Glomerular visceral epithelial cell (primary cell): ENCODE measurements at regions not wholly inside any gene's neighbourhood (a gene's known extent, or its start where the extent isn't known, plus 50 kb on each side); places are given as distances from the start of the nearest gene placed in this dataset.

Experiments used
- DNase-seq: peaks from one replicate; pipeline ENCODE4 v3.0.0-alpha.2; 2016; ENCODE audit errors: extremely low spot score

DNA sequence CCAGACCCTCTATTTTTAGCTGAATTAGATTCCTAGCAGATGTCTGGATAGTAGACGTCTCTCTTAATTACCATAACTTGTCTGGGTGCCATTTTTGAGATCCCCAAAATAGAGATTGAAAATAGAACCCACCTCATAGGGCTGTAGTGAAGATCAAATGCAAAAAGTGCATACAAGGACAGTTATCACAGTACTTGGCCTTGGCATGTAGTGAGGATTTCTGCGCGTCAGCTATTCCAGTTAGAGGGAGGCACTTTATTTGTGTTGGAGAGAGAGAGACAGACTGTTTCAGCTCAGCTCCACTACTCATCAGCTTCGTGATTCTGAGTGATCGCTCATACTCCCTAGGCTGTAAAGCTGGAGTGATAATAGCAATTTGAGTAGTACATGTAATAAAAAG lies 59.6 kb upstream of the CDH13 start:
- no peak for DNase-seq

DNA sequence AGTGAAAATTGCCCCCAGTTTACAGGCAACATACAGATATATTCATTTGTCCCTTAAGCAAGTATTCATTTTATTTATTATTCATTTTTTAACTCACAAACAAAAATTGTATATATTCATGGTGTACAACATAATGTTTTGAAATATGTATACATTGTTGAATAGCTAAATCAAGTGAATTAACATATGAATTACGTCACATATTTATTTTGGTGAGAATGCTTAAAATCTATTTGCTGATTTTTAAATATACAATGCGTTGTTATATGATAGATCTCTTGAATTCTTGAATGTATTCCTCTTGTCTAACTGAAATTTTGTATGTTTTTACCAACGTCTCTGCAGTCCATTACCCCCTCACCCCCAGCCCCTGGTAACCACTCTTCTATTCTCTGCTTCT lies 63.4 kb upstream of the CDH13 start:
- DNase-seq = no peak

DNA sequence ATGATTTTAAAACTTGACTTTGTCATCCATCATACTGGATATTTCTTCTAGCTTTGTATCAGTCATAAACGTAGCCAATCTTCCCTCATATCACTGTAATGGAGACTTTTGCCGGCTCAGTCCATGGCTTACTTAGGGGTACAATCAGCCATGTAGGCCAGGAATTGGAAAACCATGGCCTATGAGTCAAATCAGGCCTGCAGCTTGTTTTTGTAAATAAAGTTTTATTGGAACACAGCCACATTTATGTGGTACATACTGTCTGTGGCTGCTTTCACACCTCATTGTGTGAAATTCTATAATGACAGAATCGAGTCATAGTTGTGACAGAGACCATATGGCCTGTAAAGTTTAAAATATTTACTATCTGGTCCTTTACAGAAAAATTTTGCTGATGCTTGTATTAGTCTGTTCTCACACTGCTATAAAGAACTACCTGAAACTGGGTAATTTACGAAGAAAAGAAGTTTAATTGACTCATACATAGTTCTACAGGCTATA lies 64.5 kb upstream of the CDH13 start:
- DNase-seq = no peak

DNA sequence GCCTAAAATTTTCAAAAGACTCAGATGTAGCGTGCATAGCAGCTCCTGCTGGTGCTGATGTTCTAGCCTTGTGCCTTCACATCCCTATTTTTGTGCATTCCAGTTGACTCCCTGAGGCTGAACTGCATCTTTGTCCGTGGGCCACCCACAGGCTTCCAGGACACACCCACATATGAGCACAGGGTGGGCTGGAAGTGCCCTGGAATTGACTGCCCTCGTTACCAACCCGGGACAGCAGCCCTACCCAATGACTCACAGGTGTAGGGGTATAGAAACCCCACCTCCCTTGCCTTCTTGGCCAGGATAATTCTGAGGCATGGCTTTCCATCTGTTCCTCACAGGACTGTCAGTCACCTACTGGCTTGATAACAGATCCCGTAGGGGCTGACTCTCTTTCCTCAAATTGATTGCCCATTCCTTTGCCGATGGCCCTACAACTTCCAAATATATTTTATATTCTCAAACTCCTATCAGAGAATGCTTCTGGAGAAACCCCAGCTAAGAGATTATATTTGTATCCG lies 65.9 kb upstream of the CDH13 start:
- DNase-seq = no peak

DNA sequence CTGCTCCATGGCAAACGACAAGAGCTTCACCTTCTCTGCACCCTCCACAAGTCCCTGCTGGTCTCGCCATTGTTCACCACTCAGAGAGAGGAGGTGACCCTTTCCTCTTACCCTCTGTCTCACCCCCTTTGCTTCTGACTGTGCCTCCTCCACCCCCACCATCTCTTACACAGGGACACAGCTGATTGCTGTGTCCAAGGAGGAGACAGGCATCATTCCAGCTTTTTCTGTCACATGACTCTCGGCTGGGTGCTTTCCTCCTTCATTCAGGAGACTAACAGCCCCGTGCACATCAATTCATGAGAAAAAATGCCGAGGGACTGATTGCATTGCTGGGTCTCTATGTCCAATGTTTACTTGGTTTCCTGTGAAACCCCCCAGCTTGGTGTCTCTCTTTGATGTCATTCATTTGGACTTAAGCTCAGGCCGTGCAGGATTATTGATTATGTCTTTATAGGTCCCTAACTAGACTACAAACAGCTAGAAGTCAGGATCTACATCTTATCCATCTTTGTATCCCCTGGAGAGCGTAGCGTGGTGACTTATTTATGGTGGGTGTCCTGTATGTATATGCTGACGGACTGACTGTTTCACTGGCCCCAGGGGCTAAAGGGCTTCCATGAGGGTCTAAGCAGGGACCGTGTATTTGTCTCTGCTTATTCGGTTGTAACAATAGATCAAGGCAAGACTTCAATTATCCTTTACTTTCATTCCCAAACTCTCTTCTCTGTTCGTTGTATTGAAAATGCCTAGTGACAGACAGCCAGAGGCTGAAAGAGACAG lies 82.2 kb upstream of the CDH13 start:
- DNase-seq = no peak

DNA sequence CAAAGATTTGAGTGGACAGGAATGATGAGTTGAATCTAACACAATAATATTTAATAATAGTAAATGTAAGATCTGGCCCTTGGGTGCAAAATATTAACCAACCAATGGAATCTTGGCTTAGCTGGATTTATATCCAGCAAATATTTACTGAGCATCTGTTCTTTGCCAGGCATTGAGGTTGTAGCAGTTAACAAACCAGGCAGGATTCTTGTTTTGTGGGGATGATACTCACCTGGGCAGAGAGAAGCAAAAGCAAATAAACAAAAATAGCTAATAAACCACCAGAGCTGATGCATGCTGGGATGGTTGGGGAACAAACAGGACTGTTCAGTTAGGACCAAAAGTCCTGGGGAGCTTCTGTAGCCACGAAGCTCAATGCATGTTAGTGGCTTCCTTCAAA lies 84.1 kb upstream of the CDH13 start:
- no peak for DNase-seq

DNA sequence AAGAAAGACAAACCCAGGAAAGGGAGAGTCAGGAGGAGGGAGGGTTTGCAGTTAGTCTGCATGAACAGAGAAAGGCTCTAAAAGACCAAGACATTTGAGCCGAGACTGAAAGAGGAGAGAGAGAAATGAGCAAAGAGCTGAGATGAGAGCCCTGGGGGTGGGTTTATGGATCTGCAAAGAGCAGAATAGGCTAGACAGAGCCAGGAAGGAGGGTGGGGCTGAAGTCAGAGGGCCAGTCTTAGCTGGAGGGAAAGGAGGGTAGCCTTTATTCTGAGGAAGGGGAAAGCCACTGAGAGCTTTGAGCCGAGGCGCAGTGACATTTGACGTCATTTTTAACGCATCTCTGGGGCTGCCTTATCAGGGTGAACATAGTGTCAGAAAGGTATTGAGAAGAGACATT lies 85.7 kb upstream of the CDH13 start:
- no peak for DNase-seq

DNA sequence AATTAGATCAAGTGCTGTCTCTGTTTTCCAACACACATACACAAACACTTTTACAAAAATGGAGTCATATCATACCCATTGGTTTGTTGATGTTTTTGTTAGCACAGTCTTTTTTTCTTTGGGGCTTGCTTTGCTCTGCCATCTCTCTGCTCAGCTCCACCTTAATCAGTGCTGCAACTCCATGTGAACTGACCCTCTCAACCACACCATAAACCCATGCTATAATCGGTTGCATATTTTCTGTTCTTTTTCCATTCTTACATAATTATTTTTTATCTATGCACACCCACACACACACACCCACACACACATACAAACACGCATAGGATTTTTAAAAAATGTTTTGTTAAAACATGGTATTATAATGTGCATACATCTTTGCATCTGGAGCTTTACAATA lies 91.0 kb upstream of the CDH13 start:
- DNase-seq = no peak

DNA sequence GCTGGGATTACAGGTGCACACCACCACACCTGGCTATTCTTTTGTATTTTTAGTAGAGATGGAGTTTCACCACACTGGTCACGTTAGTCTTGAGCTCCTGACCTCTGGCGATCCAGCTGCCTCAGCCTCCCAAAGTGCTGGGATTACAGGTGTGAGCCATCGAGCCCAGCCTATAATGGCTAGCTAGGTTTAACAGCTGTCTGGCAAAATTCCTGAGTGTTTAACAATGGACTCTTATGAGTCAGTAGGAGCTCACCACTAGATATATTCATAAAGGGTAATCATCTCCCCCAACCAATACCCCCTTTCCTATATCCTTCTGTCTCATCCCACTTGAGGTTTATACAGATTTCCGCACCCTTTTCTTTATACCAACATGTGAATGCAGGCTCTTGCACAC lies 91.5 kb upstream of the CDH13 start:
- no peak for DNase-seq

DNA sequence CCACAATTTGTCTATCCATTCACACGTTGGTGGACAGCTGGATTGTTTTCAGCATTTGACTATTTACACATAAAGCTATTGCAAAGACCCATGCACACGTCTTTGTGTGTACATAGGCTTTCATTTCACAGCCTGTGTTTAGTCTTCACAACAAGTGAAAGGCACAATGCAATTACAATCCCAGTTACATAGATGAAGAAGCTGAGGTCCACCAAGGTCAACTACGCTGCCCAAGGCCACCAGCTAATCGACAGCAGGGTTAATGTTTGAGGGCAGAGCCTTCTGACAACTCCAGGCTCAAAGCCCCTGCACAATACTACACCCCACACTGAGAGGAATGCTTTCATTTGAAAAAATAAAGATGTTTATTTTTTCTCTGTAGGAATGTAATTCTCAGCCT lies 93.6 kb upstream of the CDH13 start:
- DNase-seq = no peak

DNA sequence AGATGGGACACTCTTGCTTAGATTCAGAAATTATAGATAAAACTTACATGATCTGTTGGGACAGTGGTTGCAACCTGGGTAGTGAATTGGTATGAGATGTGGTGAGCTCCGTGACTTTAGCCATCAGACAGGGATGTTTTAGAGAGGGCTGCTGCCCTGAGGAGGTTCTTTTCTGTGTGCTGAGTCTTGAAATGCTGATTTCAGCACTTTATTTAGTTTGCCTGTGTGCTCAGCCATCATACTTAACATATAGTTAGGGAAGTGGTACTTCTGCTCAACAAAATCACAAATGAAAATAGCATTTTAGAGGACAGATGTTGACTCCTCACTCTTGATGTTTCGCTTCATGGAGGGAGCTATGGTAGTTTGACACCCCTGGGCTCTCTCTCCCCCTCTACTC lies 95.9 kb upstream of the CDH13 start:
- no peak for DNase-seq

DNA sequence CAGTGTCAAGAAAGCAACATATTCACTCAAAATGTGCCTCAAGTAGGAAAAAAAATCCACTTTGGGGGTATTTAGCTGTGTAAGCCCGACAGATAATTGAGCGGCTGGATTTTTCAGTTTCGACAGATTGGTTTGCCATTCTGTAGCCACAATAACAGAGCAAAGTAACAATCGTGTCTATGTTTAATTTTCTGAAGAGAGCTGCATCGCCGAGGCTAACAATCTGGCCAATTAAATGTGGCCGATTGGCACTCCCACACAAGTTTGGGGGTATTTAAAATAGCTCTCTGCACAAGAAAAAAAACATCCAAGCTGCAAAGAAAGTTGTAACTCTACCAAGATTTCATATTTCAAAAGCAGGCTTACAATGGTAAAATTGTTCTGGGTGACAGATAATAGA lies 99.7 kb upstream of the CDH13 start:
- no peak for DNase-seq

DNA sequence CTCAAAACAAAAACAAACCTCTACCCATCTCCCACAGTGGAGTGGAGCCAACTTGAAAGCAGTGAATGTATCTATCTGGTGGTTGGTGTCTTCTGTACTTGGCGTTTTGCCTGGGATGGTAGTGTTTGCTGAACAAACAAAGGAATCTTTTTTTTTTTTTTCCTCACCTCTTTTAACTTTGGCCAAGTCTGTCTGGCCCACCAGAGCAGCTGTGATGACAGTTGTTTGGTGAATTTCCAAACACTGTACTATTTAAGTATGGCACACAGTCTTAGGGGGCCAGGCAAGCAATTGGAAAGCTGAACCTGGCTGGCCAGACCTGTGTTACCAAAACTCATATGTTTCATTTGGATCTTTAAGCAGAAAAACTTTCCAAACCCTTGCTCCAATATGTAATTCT lies 101.8 kb upstream of the CDH13 start:
- no peak for DNase-seq

DNA sequence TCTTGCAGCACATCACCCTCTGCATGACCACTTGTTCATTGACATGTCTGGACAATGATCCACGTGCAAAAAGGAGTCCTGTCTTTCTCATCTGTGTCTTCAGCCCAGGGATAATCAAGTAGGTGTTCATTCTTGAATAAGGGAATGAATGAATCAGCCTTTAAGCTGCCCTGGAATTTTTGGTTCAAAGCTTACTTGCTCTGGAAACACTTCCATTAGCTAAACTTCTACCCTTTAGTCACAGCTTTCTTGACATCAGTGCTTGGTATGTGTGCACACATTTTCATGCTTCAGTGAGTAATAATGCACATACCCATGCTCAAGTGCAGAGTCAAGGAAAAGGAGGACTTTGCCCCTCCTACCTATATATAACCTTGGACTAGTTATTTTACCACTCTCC lies 103.0 kb upstream of the CDH13 start:
- DNase-seq = peak; percentile 17

DNA sequence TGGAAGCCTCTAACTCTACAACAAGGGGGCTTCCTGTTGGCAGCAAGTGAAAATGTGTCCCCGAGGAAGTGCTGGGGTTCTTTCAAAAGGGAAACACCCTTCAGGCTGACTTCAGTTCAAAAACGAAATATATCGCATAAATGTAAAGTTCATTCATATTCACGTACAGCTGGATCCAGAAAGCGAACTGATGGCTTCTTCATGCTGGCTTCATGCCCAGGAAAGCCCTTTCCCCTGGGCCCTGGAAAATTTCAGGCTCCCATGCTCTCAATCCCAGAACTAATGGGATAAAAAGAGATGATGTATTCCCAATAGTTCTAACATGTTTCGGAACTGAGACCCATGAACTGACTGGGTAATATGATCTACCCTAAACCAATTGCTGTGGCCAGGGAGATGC lies 104.7 kb upstream of the CDH13 start:
- DNase-seq = no peak

DNA sequence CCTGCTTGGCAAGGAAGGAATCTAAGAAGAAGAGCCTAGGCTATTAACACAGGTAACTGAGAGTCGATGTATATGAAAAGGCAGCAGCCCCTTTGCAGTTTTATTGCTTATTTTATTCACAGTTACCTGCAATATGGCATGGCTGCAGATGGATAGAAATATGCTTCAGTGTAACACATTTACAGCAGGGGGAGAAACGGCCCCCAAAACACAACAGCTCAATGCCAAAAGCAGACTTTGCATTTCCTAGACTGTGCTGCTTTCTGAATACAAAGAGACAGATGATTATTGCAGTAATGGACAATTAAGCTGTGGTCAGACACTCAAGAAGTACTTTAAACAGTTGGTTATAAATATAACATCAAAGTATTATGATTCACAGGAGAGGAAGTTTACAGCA lies 108.0 kb upstream of the CDH13 start:
- DNase-seq = no peak

DNA sequence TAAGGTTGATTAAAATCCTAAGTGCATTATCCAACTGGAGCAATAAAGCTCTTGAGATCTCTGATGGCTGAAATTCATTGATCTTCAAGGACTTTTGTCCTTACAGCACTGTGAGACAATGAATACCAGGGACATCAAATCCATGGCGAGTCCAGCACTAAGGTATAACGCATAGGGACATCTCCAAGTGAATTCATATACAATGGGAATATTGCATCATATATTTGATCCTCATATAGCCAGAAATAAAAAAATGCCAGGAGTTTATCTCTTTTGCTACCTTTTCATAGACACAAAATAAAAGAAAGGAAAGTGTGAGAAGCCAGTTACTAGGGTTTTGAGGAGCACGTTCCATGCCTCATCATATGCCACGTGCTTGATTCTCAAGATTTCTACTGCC lies 112.5 kb upstream of the CDH13 start:
- DNase-seq = no peak

DNA sequence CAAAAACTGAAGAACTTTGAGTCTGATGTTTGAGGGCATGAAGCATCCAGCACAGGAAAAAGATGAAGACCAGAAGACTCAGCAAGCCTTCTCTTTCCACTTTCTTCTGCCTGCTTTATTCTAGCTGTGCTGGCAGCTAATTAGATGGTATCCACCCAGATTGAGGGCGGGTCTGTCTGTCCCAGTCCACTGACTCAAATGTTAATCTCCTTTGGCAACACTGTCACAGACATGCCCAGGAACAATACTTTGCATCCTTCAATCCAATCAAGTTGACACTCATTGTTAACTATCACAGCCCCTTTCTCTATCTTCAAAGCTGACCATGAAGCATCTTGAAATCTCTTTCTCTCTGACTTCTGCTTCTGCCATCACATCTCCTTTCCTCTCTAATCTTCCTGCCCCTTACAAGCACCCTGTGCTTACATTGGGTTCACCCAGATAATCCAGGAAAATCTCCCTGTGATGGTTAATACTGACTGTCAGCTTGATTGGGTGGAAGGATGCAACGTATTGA lies 115.9 kb upstream of the CDH13 start:
- DNase-seq = no peak

DNA sequence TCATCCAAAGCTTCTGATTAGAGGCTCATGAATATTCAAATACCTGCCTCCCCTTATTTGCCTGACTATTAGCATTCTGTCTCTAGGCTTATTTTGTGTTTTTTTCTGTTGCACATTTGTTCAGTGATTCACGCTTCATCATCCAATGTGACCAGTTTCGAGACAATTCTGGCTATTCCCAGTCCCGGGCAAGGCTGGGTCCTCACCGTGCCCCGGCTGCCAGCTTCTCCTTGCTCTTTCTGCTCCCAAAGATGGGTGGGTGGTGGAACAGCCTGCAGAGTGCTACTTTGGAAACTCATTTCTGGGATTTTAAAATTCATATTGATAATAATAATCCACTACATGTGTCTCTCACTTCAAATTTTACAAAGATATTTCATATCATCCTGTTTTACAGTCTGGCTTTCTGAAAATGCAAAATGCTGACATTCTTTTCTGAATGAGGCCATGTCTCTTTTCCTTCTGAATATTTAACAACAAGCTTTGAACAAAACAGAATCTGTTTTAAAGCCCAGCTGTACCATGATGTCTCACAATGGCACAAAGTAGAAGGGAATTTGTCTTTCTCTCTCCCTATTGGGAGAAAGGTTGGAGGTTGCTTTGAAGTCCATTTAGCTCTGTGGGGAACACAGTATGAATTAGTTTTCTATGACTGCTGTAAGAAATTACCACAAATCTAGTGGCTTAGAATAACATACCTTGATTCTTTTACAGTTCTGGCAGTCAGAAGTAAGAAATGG lies 116.9 kb upstream of the CDH13 start:
- DNase-seq = no peak

DNA sequence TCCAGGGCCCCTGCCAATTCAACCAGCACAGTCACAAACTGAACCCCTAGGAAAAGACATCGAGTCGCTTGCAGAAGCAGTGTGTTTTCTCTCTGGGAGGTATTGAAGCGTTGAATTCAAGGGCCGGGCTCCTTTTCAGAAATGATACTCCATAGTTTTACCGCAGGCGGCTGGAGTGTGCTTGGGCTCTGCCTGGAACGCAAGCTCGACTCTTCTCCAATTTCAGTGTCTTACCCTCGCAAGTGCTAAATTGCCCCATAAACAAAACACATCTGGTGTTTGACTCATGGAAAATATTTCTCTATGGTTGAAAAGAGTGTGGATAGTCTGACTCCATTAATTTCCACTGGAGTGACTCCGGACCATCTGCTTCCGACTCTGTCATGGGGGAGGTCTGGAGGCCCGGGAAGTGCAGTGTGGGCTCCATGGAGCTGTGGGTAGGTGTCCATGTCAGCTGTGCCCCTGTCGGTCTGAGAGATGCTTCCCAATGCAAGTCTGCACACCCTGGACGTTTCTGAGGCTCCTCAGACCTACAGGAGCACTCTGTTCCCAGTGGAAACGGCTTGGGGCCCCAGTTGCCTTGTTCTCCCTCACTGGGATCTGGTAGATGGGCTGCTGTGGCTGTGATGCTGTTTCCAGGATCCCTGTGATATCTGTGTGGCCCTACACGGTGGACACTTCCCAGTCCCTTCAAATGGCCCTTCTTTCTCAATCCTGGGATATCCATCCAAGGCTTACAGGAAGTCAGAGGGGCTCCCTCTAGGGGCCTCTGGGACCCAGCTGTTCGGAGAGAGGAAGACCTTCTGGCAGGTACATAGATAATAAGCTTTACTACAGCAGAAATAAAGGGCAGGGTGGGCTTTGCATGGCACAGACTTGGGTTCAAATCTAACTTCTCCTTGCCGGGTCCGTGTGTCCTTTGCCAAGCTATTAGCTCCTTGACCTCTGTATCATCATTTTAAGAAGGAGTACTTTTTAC lies 119.8 kb upstream of the CDH13 start:
- DNase-seq = peak; percentile 2

DNA sequence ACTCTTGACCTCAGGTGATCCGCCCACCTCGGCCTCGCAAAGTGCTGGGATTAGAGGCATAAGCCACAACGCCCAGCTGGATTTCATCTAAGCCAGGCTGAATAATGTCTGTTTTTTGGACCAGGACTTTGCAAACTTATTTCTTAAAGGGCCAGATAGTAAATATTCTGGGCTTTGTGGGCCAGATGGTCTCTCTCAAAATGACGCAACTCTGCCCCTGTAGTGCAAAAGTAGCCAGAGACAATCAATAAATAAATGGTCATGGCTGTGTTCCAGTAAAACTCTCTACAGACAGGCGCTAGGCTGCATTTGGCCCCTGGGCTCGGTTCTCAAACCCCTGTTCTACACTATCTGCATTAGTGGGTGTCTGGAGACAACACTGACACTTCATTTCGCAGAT lies 121.9 kb upstream of the CDH13 start:
- no peak for DNase-seq

DNA sequence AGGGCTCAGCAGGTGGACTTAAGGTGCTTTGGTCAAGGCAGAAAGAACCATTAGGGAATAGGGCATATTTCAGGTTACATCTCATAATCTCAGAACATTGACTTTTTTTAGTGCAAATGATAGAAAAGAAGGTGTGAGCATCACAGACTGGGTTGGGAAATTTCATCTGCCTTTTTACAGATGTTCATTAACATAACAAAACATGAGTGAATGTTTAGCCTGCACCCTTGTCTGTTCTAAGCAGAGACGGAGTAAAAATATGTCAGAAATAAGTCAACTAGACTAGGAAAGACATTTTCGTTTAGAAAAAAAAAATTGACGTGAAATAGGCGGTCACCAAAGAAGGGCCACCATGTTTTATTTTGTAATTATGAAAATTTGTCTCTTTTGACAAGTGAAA lies 127.5 kb upstream of the CDH13 start:
- no peak for DNase-seq
